Liver (tissue), 8 donors: ENCODE measurements at regions not wholly inside any gene's neighbourhood (a gene's known extent, or its start where the extent isn't known, plus 50 kb on each side); places are given as distances from the start of the nearest gene placed in this dataset.

Experiments
- DNase-seq: peaks from one replicate; pipeline ENCODE4 v3.0.0-alpha.2; 2017; ENCODE audit warnings: low spot score
- H3K27ac ChIP-seq, 2 donors: one replicate each; pipeline ENCODE4 v1.7.0; 2013; ENCODE audit warnings: inconsistent platforms in 2 of 2, low read length in 2 of 2, control low read depth in 1 of 2, low read depth in 1 of 2, mild to moderate bottlenecking in 1 of 2
- H3K27me3 ChIP-seq, 4 donors: one replicate each; pipeline versions ENCODE4 v1.6.1 to v1.7.0; 2013; ENCODE audit warnings: low read length in 3 of 4, inconsistent platforms in 1 of 4, mild to moderate bottlenecking in 1 of 4, moderate library complexity in 1 of 4; ENCODE audit not compliant: control insufficient read depth in 4 of 4, insufficient read depth in 4 of 4
- H3K36me3 ChIP-seq, 4 donors: one replicate each; pipeline versions ENCODE4 v1.6.1 to v1.7.0; 2013; ENCODE audit warnings: low read length in 3 of 4, mild to moderate bottlenecking in 3 of 4, low read depth in 1 of 4, moderate library complexity in 1 of 4; ENCODE audit not compliant: control insufficient read depth in 4 of 4, insufficient read depth in 3 of 4
- H3K4me1 ChIP-seq, 4 donors: one replicate each; pipeline versions ENCODE4 v1.6.1 to v1.7.0; 2013; ENCODE audit warnings: low read length in 3 of 4, mild to moderate bottlenecking in 3 of 4, moderate library complexity in 1 of 4; ENCODE audit not compliant: control insufficient read depth in 4 of 4, insufficient read depth in 4 of 4
- H3K4me3 ChIP-seq, 3 donors: one replicate each; pipeline versions ENCODE4 v1.6.1 to v1.7.0; 2013; ENCODE audit warnings: low read length in 3 of 3, control low read depth in 1 of 3, low read depth in 1 of 3, mild to moderate bottlenecking in 1 of 3
- H3K9ac ChIP-seq, 2 donors: one replicate each; pipeline ENCODE4 v1.7.0; 2013; ENCODE audit warnings: low read length in 2 of 2, mild to moderate bottlenecking in 2 of 2, moderate library complexity in 2 of 2, control low read depth in 1 of 2, low read depth in 1 of 2
- H3K9me3 ChIP-seq, 4 donors: one replicate each; pipeline versions ENCODE4 v1.6.1 to v1.7.0; 2013; ENCODE audit warnings: low read length in 3 of 4; ENCODE audit not compliant: control insufficient read depth in 4 of 4
- EGR1 ChIP-seq, 2 donors: IDR thresholded peaks; 2 replicates each; pipeline ENCODE4 v1.6.1; 2016 to 2018; ENCODE audit warnings: antibody characterized with exemption in 2 of 2, low read depth in 2 of 2
- FOXA1 ChIP-seq: IDR thresholded peaks from 2 replicates; pipeline ENCODE4 v1.6.1; 2016; ENCODE audit warnings: antibody characterized with exemption
- GABPA ChIP-seq, 2 donors: IDR thresholded peaks in 1 of 2; conservative IDR thresholded peaks in 1 of 2; 2 replicates each; pipeline ENCODE4 v1.6.1; 2016; ENCODE audit warnings: antibody characterized with exemption in 2 of 2, mild to moderate bottlenecking in 1 of 2, moderate library complexity in 1 of 2
- HNF4A ChIP-seq, 2 donors: conservative IDR thresholded peaks; 2 replicates each; pipeline ENCODE4 v1.6.1; 2016; ENCODE audit warnings: antibody characterized with exemption in 2 of 2, mild to moderate bottlenecking in 2 of 2
- HNF4G ChIP-seq: IDR thresholded peaks from 2 replicates; pipeline ENCODE4 v1.6.1; 2016; ENCODE audit warnings: antibody characterized with exemption
- JUND ChIP-seq, 2 donors: IDR thresholded peaks; 2 replicates each; pipeline ENCODE4 v1.6.1; 2016; ENCODE audit warnings: antibody characterized with exemption in 2 of 2
- NR2F2 ChIP-seq: IDR thresholded peaks from 2 replicates; pipeline ENCODE4 v1.6.1; 2016; ENCODE audit warnings: antibody characterized with exemption
- RAD21 ChIP-seq, 2 donors: IDR thresholded peaks; 2 replicates each; pipeline ENCODE4 v1.6.1; 2016; ENCODE audit warnings: antibody characterized with exemption in 2 of 2, mild to moderate bottlenecking in 2 of 2
- RXRA ChIP-seq, 2 donors: IDR thresholded peaks; 2 replicates each; pipeline ENCODE4 v1.6.1; 2017 to 2018; ENCODE audit warnings: antibody characterized with exemption in 2 of 2, mild to moderate bottlenecking in 1 of 2
- TAF1 ChIP-seq: conservative IDR thresholded peaks from 2 replicates; pipeline ENCODE4 v1.6.1; 2016; ENCODE audit warnings: antibody characterized with exemption, mild to moderate bottlenecking
- YY1 ChIP-seq: IDR thresholded peaks from 2 replicates; pipeline ENCODE4 v1.6.1; 2016; ENCODE audit warnings: antibody characterized with exemption, mild to moderate bottlenecking
- WGBS: extraction: QIAGEN DNeasy Blood & Tissue Kit; methylation state at CpG from one replicate; pipeline ENCODE4 v1.1.7; 2013; 5-methylcytosine and 5-hydroxymethylcytosine counted together
- TF ChIP-seq, protein P1 (sequence below): IDR thresholded peaks from 2 replicates; pipeline ENCODE4 v1.6.1; 2016; ENCODE audit warnings: antibody characterized with exemption
- TF ChIP-seq, protein P2 (sequence below): IDR thresholded peaks from 2 replicates; pipeline ENCODE4 v1.6.1; 2016; ENCODE audit warnings: antibody characterized with exemption
- TF ChIP-seq, protein P3 (sequence below): IDR thresholded peaks from 2 replicates; pipeline ENCODE4 v1.6.1; 2016; ENCODE audit warnings: antibody characterized with exemption
- TF ChIP-seq, protein P4 (sequence below): fragments of 150-350 bp; IDR thresholded peaks from 2 replicates; pipeline ENCODE4 v1.5.1; 2017; ENCODE audit warnings: improper control_type of control experiment, low read depth, low read length; ENCODE audit not compliant: missing input control
- donor health status: healthy.
- donor health status: healthy.
- donor health status: healthy.
- donor health status: healthy.
- donor health status: healthy.

DNA sequence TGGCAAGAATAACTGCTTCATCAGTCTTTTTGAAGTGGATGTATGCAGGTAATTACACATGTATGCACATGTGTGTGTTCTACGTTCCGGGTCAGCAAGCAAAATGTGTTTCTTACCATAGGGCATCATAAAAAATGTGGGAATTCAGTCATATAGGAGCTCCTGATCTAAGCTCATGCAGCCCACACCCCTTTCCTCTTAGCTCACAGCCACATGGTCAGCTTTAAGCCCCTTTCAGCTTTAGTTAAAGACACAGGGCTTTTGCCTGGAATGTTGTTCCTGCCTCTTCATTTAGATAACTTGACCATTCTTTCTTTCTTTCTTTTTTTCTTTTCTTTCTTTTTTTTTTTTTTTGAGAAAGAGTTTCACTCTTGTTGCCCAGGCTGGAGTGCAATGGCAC lies 258.1 kb downstream of the RPS24 start (continued):
- TF ChIP-seq, protein P1, sequence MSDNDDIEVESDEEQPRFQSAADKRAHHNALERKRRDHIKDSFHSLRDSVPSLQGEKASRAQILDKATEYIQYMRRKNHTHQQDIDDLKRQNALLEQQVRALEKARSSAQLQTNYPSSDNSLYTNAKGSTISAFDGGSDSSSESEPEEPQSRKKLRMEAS, result no peak
- TF ChIP-seq GABPA (IDR thresholded peaks at IDR 0.05 in 1 of 2, conservative IDR thresholded peaks at IDR 0.05 in 1 of 2), result no peak
- TF ChIP-seq HNF4A (conservative IDR thresholded peaks at IDR 0.05), result no peak
- TF ChIP-seq EGR1 (IDR thresholded peaks at IDR 0.05; ENCODE audit: low read depth in 2 of 2), result no peak
- TF ChIP-seq, protein P2, sequence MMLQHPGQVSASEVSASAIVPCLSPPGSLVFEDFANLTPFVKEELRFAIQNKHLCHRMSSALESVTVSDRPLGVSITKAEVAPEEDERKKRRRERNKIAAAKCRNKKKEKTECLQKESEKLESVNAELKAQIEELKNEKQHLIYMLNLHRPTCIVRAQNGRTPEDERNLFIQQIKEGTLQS, result no peak
- TF ChIP-seq RAD21 (IDR thresholded peaks at IDR 0.05), result no peak
- TF ChIP-seq HNF4G, result no peak

DNA sequence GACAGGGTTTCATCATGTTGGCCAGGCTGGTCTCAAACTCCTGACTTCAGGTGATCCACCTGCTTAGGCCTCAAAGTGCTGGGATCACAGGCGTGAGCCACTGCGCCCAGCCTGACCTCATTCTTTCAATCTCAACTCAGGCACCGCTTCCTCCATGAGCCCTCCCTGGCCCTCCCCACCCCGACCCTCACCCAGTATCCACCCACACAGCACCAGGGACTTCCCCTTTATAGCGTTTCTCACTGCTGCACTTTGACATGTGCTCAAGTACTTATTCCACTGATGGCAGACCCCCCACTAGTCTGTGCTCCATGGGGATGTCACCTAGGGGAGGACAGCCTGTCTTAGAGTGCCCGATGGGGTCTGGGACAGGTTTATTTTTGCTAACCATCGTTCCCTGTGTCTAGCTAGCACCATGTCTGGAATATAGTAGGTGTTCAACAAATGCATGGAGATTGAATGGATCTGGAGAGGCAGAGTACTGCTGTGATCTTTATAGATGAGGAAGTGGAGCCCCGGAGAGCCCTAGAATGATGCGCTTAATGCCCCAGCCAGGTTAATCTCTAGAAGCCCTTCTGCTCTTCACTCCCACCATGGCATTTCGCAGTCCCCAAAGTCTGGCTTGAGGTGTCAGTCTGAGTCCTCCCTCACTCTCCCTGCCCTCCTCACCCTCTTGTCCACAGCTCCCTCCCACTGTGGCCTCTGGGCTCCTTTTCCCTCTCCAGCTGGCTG lies 258.8 kb downstream of the RPS24 start:
- Histone ChIP-seq H3K4me1 (no peaks in the 10 kb centered on the region), H3K36me3 (no peaks in the 10 kb centered on the region), H3K9me3 (no peaks in the 10 kb centered on the region), H3K4me3 (no peak overlapping the region), H3K27ac (no peak overlapping the region), H3K9ac (no peak overlapping the region), H3K27me3 (no peaks in the 10 kb centered on the region)
- WGBS, result 77% methylated on average over 10 of the region's 10 CpGs
- TF ChIP-seq, protein P2, result no peak
- no peak for TF ChIP-seq TAF1
- no peak for TF ChIP-seq RXRA (IDR thresholded peaks at IDR 0.05)
- TF ChIP-seq HNF4A (conservative IDR thresholded peaks at IDR 0.05), result no peak
- DNase-seq, result no peak

DNA sequence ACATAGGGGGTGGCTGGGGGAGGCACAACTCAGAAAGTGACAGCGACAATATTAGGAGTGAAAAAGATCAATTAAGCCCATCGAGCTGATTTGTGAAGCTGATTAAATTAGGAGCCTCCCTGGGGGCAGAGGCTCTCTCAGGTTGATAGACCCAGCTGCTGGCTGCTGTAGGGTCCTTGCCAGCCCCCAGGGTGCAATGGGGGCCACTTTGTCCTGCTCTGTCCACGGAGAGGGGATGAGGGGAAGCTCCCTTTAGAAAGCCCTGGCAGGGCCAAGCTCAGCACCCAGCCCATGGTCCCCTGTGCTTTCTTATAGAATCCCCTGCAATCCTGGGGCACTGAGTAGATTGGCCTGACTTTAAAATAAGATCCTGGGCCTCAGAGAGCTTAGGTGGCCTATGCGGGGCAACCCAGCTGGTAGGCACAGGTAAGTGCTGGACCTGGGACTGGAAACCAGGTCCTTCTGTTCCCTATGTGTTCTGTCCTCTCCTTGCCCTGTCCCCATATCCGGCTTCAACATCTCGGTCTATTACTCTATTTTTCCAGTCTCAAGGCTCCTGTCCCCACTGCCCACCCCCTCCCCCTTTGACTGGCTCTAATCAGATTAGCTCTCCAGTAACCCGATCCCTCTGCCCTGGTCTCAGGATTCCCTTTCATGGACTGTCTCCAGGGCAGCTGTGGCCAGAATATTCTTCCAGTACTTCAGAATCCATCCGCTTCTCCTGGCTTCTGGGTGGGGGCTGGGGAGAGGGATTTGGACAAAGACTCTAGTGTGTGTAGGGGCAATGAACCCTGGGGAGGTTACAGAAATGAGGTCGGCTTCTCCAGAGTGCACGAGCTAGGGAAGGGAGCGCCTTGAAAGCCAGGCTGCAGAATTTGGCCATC lies 259.6 kb downstream of the RPS24 start:
- H3K9me3 ChIP-seq, result no peaks in the 10 kb centered on the region
- 73% methylated on average over 11 of the region's 11 CpGs for WGBS
- DNase-seq, result no peak
- H3K27me3 ChIP-seq, result no peaks in the 10 kb centered on the region
- H3K9ac ChIP-seq, result no peak overlapping the region
- no peak overlapping the region for H3K4me3 ChIP-seq
- no peaks in the 10 kb centered on the region for H3K36me3 ChIP-seq
- H3K4me1 ChIP-seq, result no peaks in the 10 kb centered on the region
- TF ChIP-seq RXRA (IDR thresholded peaks at IDR 0.05) (peak; percentile 51 to 58), RAD21 (IDR thresholded peaks at IDR 0.05) (peak in 1 of 2 donors; percentile 26)
- TF ChIP-seq, protein P3, sequence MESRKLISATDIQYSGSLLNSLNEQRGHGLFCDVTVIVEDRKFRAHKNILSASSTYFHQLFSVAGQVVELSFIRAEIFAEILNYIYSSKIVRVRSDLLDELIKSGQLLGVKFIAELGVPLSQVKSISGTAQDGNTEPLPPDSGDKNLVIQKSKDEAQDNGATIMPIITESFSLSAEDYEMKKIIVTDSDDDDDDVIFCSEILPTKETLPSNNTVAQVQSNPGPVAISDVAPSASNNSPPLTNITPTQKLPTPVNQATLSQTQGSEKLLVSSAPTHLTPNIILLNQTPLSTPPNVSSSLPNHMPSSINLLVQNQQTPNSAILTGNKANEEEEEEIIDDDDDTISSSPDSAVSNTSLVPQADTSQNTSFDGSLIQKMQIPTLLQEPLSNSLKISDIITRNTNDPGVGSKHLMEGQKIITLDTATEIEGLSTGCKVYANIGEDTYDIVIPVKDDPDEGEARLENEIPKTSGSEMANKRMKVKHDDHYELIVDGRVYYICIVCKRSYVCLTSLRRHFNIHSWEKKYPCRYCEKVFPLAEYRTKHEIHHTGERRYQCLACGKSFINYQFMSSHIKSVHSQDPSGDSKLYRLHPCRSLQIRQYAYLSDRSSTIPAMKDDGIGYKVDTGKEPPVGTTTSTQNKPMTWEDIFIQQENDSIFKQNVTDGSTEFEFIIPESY, result no peak
- no peak overlapping the region for H3K27ac ChIP-seq

DNA sequence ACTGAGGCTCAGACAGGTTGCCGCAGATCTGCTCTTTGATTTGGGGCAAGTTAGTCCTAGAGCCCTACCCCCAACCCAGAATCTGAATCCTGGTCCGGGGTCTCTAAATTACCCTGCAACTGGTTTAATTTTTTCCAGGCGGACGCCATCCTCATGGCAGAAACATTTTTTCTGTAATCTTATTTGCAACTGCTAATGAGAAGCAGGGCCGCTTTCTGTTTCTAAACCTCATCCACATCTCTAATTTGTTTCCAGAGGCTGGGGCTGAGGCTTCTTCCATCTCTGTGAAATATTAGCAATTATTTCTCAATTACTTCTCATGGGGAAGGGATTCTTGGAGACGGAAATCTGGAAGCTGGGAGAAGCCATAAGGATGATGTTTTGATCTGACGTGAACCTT lies 261.6 kb downstream of the RPS24 start:
- no peak for DNase-seq
- H3K4me1 ChIP-seq, result no peaks in the 10 kb centered on the region
- no peak overlapping the region for H3K9ac ChIP-seq
- H3K36me3 ChIP-seq, result no peaks in the 10 kb centered on the region
- WGBS, result 93% methylated on average over 7 of the region's 7 CpGs
- no peaks in the 10 kb centered on the region for H3K27me3 ChIP-seq
- H3K27ac ChIP-seq, result no peak overlapping the region
- no peaks in the 10 kb centered on the region for H3K9me3 ChIP-seq
- H3K4me3 ChIP-seq, result no peak overlapping the region
- no peak for TF ChIP-seq YY1
- TF ChIP-seq NR2F2, result no peak
- TF ChIP-seq, protein P4, sequence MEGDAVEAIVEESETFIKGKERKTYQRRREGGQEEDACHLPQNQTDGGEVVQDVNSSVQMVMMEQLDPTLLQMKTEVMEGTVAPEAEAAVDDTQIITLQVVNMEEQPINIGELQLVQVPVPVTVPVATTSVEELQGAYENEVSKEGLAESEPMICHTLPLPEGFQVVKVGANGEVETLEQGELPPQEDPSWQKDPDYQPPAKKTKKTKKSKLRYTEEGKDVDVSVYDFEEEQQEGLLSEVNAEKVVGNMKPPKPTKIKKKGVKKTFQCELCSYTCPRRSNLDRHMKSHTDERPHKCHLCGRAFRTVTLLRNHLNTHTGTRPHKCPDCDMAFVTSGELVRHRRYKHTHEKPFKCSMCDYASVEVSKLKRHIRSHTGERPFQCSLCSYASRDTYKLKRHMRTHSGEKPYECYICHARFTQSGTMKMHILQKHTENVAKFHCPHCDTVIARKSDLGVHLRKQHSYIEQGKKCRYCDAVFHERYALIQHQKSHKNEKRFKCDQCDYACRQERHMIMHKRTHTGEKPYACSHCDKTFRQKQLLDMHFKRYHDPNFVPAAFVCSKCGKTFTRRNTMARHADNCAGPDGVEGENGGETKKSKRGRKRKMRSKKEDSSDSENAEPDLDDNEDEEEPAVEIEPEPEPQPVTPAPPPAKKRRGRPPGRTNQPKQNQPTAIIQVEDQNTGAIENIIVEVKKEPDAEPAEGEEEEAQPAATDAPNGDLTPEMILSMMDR, result no peak
- no peak for TF ChIP-seq FOXA1
- TF ChIP-seq, protein P1, result no peak
- TF ChIP-seq EGR1 (IDR thresholded peaks at IDR 0.05; ENCODE audit: low read depth in 2 of 2), result no peak
- no peak for TF ChIP-seq JUND (IDR thresholded peaks at IDR 0.05)
- TF ChIP-seq HNF4G, result no peak
- TF ChIP-seq, protein P3, result no peak
- no peak for TF ChIP-seq RXRA (IDR thresholded peaks at IDR 0.05)
